ENCODE measurements at regions not wholly inside any gene's neighbourhood (a gene's known extent, or its start where the extent isn't known, plus 50 kb on each side); places are given as distances from the start of the nearest gene placed in this dataset.
"Not testable (repeated sequence)": the region's sequence is repeated elsewhere in the genome, so short reads cannot be mapped to it uniquely, and the experiment has no call there.

DNA sequence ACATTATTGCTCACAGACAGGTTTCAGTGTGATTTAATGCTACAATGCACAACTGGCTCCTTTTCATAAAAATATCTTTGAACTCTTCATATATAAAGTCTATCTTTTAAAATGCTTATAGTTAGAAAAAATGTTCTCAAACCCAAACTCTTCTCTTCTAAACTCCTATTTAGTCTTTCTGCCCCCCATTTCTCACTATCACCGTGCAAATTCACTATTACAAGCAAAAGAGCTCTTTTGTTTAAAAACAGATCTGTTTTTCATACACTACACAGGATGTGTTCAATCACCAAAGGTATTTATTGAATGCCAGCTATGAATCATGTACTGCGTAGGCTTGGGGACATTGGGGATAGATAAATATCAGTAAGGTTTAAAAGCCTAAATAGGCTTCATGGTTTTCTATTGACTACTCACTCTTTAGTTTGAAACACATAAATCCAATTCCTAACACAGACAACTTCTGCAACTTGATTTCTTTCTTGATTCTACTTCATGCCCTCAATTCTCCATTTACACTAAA lies 692.3 kb downstream of the C12orf50 start:
- DNase-seq (ENCODE audit: low spot score) = no peak

DNA sequence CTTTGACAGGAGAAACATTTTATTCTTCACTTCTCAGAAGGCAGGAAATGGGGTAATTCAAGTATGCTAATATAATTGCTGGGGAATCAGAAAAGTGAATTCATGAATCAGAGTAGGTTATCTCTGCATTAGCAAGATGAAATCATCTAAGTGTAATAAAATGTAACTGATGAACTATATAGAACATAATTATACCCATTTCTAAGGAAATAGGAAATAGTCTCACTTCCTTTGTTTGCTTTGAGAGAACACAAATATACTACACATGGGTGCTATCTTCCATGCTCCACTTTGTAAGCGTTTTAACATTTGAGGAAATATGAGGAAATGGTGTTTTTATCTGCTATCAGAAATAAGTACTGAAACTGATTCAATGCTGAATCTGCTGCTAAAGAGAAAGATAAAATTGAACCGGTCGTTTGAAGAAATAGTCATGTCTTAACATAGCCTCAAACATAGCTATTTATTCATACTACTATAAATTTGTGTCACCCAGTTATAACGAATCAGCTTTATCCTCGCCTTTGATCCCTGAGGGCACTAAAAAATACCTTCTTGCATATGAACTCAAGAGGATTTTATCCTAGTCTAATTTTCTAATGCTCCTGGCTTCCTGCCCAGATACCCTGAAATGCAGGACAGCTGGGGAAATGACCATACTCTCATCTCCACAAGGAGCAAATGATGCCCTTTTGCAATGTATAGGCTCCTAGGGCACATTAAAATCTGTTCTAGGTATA lies 696.0 kb downstream of the C12orf50 start:
- no peak for DNase-seq (ENCODE audit: low spot score)

DNA sequence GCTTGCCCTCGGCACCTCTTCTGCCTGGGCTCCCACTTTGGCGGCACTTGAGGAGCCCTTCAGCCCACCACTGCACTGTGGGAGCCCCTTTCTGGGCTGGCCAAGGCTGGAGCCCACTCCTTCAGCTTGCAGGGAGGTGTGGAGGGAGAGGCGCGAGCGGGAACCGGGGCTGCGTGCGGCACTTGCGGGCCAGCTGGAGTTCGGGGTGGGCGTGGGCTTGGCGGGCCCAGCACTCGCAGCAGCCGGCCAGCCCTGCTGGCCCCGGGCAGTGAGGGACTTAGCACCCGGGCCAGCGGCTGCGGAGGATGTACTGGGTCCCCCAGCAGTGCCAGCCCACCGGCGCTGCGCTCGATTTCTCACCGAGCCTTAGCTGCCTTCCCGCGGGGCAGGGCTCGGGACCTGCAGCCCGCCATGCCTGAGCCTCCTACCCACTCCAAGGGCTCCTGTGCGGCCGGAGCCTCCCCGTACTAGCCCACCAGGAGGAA lies 699.1 kb downstream of the C12orf50 start:
- not testable (repeated sequence) for DNase-seq (ENCODE audit: low spot score)

DNA sequence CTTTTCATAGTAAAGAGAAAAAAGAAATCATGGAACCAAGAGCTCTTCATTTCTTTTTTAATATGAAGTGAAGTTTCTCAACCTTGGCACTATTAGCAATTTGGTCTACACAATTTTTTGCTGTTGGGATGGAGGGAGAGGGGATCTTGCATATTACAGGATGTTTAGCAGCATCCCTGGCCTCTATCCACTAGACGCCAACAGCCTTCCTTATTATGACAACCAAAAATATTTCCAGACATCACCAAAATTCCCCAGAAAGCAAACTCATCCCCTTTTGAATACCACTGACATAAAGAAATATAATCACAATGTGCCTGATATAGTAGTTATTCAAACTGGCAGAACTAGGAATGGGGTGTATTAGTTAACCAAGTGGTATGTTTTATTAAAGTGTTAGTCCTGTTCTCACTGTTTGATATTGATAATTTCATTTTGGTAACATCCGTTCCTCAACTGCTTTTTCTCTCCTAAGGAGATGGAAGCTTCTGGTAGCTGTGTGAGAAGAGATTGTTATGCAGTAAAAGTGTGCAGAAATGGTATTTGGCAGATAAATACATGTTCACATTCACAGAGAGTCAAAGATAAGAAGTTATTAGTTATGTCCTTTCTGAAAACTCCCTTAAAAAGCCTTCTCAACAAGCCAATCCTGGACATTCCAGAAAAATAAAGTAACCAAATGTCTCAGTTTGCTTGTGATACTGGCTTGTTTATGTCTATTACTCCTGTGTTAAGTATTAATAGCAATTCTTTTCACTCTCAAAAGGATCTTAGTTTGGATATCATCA lies 699.9 kb downstream of the C12orf50 start:
- no peak for DNase-seq (ENCODE audit: low spot score)

DNA sequence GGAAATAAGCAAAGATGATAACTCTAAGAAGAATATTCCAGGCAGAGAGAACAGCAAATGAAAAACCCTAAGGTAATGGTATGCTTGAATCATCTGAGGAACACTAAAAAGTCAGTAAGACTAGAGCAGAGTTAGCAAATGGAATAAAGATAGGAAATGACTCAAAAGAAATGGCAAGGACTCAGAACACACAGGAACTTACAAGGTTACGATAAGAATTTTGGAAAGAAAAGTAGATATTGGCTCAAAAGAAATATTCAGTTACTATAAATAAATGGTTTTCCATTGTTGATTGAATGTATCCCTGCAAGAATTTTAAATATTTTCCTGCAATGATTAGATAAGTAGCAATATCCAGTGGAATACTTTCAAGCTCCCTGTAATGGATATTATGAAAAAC lies 705.8 kb downstream of the C12orf50 start:
- peak; percentile 10 for DNase-seq (ENCODE audit: low spot score)

DNA sequence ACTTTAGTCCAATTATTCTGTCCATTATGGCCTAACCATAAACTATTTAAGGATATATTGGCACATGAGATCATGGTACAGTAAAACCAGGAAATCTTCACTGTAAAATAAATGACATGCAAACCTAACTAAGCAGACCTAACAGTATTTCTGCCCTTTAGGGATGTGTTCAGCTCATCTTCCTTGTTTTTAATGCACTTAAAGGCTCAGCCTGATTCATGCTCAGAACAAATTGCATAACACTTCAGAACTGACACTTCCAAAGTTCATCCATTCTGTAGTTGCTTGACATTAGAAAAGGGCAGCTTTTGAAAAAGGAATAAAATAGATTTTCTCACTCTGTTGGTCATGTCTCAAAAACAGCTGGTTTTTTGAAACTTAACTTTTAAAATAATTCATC lies 708.5 kb downstream of the C12orf50 start:
- no peak for DNase-seq (ENCODE audit: low spot score)

DNA sequence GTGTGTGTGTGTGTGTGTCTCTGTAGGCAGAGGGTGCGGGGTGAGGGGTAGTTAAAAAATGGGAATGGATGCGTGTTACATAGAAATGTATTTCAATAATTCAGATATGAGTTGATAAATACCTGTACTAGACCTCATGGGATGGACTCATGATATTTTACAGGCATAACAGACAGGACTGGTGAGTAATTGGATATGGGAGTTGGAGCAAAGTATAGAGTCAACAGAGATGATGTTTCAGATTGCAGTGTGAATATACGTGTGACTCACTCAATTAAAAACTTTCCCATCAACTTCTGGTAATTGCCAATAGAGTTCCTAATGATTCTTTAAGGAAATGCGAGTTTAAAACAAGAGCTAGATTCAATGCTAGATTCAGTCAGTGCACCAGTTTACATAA lies 711.9 kb downstream of the C12orf50 start:
- no peak for DNase-seq (ENCODE audit: low spot score)

DNA sequence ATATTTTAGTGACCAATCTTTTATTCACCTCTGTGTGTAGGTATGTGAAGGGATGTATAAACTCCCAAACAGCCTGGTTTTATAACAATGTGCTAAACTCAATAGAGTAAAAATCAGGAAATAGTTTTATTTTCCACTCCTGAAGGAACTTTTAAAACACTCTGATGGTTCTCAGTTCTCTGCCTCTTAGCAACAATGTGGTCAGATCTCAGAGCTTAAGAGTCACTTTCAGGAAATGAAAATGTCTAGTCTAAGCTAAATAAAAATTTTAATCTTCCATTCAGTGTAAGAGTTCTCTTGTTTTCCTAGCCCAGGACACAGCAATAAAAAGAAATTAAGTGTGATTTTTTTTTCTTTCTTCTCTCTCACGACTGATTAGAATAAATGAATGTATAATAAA lies 718.0 kb downstream of the C12orf50 start:
- no peak for DNase-seq (ENCODE audit: low spot score)

DNA sequence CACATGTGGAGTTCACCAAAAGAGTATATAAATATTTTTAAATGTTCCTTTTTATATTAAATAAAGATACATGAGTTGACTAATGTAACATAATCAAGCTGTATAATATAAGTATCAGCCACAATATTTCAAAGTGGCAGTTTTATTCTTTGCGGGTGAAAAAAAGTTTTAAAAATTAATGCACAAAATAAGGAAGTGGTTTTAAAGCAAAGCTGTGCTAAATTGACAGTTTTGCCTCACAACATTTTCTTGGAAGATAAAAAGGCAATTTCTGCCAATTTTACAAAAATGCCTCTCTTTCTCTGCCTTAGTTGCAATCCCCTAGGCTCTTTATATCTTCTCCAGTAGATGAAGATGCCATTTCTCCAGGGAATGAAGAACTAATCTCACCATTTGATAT lies 719.1 kb downstream of the C12orf50 start:
- DNase-seq (ENCODE audit: low spot score) = no peak

DNA sequence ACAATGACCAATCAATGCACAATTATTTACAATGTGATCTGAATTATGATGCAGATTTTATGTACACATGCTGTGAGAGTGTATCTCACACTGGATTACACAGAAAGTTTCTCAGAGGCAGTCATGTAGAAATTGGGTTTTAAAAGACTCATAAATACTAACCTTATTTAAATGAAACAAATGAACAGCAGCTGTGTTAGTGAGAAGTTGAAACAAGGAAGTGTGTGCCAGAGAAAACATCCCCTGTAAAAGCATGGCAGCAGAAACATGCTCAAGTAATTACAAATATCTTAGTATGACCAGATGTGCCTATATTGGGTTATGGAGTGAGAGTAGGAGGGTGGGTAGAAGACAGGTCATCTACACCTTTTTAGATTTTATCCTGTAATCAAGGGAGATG lies 723.7 kb downstream of the C12orf50 start:
- no peak for DNase-seq (ENCODE audit: low spot score)

DNA sequence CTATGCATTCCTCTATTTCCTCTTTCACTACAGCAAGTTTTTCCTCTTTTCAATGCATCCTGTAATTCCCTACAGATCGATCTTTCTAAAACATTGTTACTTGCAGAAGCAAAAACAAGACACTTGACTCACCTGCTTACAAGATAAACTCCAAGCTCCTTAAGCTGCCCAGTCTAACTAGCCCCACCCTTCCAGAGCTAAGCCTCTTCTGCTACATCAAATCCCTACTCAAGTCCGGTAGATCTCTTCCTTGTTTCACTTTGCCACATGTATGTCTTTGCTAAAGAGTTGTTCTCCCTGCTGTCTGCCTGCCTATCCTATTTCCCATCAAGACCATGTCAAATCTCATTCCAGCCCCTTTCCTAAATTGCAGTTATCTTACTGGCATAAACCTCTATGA lies 724.8 kb downstream of the C12orf50 start:
- no peak for DNase-seq (ENCODE audit: low spot score)

DNA sequence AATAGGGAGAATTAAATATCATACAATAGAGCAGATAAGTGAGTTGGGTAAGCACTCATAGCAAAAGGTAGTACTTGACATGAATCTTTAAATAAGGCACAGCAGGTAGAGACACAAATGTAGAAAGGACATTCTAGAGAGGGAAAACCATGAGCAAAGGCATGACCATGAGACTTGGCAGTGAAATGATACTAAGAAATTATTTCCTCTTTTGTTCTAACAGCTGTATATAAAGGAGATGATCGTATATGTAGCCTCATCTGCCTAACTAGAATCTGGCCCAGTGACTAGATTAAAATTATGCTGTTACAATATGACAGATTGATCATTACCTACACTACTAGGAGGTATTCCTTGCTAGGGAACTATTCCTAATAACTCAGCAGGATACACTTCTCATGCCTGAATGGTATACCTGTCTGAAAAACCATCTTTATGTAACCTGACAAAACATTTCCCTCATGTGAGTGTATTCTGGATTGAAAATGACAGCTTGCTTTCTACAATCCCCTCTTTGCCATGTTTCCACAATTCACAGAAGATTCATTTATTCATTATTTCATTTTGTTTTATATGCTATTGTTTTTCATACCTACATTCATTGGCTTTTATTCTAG lies 725.7 kb downstream of the C12orf50 start:
- DNase-seq (ENCODE audit: low spot score) = no peak

DNA sequence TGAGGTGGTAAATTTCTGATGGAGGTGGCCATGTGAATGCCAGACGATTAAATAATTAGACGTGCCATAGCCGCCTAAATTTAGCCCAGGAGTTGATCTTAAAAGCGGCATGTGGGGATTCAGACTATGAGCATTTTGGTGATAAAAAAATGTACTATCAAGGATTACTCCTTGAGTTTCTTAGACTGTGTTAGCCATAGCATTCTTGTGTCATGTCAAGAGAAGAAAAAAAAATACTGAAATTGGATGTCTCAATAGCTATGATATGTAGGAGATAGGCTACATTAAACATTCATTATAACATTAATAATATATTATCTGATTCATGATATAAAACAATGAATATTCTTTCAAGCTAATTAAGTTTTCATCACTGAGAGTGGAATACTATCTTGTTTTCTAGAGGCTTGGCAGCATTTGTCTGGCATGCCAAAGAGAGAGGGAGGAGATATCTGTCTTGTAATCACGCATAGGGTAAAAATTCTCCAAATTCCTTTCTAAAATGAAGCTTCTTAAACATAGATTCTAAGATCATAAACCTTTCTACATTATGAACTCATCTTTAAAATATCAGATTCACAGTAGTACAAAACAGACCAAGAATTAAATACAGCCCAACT lies 727.0 kb downstream of the C12orf50 start:
- no peak for DNase-seq (ENCODE audit: low spot score)

DNA sequence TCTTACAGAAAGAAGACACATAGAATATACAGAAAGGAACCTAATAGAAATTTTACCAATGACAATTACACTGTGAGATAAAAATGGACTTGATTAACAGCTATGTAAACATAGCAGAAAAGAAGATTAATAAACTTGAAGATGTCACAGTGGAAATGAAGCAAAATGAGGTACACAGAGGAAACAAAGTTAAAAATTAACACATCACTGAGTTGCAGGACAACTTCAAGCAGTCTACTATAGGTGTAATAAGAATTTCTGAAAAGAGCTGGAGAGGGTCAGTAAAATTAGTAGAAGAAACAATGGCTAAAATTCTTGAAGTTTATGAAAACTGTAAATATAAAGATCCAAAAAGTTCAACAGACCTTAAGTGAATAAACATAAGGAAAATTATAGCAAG lies 738.7 kb downstream of the C12orf50 start:
- no peak for DNase-seq (ENCODE audit: low spot score)

DNA sequence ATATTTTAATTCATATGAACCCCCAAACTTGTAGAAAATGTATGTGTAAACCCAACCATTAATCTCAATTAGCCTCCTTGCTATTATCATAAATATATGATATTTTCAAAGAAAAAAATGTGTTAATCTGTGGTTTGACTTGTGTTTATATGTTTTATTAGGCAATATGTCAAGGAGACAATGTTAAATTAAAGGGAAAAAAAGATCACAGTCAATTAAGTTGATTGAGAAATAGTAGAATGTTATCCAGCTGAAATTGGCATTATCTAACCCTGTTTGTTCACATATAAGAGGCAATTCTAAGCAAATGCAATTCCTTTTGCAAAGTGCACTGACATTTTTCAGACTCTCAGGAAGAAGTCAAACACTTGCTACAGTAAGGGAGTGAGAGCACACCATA lies 745.3 kb downstream of the C12orf50 start:
- no peak for DNase-seq (ENCODE audit: low spot score)

DNA sequence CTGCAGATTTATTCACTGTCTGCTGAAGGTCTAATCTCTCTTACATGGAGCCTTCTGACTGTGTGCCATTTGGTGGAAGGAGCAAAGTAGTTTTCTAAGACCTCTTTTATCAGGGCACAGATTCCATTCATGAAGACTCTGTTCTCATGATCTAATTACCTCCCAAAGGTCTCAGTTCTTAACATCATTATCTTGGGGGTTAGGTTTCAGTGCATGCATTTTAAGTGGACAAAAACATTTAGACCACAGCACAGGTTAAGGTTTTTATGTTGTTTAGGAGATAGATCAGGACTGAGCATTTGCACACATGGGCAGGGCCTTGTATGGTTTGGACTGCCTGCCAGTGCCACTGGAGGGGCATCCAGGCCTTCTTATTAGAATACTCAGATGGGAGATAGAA lies 746.1 kb downstream of the C12orf50 start:
- DNase-seq (ENCODE audit: low spot score) = no peak

DNA sequence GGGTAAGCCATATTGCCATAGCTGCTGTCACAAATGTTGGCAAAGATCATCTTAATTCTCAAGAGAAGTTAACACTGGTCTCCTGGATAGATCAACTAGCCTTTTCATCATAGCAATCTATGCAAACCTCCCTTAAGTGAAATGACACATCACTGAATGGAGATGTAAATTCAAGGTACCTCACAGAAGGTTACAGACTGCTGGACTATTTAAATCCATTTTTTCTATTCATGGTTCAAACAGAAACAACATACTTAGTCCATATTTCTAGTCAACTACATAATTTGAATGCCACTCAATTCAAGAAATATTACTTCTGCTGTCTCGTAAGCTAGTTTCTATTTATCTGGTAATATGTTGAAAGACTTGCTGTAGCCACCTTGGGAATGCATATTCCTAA lies 748.3 kb downstream of the C12orf50 start:
- DNase-seq (ENCODE audit: low spot score) = no peak

DNA sequence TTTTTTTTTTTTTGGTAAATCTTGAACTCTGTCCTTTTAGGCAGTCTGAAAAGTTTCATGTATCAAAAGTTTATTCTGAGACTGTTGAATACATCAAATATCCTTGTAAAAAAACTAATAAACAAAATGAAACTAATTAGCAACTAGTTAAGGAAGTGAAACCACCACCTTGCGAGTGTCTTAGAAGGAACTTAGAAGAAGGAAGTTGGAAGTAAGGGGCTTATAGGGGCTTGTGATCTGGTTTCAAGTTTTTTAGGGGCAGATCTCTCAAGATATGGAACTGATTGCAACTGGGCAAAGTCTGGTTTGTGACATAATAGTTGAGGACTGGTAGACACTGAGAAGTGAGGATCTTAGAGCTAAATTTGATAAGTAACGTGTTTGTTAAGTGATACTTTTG lies 748.8 kb downstream of the C12orf50 start:
- no peak for DNase-seq (ENCODE audit: low spot score)

DNA sequence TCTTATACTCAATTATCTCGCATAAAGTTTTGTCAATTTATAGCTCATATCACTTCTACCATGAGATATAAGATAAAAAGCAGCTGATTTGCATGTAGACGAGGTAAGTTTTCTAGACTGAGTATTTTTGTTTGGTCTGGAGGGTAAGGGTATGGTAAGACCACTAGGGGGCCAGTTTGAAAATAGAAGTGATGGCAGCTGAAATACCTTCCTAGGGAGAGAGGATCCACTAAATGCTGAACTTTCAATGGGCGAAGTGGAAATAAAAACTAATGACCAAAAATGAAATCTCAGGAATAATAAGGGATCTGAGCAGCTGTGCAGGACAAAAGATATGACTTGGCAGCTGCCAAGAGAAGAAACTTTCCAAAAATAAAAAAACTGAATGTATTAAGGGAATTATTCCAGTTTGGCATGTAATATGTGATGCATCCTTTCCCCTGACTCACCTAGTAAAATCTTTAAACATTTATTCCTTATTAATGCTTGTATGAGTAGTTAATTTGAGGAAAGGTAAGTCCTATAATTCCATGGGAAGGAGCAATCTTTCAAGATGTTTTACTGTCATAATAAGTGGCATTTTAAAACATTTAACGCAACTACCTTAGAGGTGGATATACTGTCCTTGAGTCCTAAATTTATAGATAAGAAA lies 754.5 kb downstream of the C12orf50 start:
- no peak for DNase-seq (ENCODE audit: low spot score)

DNA sequence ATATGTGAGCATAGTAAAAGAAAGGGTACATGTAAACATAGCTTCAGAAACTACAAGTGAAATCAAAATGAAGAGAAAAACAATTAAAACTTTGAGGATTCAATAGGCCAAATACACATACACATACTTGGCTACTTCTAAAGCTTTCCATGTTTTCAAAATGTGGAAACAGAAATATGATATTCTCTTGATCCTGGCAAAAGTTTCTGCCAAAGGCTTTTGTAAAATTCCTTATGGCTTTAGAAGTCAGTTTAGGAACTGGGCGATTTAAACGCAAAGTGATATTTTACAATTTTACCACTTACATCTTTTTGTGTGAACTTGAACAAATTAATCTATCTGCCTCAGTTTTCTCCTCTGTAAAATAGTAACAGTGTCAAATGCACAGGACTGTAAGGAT lies 756.4 kb downstream of the C12orf50 start:
- DNase-seq (ENCODE audit: low spot score) = no peak

DNA sequence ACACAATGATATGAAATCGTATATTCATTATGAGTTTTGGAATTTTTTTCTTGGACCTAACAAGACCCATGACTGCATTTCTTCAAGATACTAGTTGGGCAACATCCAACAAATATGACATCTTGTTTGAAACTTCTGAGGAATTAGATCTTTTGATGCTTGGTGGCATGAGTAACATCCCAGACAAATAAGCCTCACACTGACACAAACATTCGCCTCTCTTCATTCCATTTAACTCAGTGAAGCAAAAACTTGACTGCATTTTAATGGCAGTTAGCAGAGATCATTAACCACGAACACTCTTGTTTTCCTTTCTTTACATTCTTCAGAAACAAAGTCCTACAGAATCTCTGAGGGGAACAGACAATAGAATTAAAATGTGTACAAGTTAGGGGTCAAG lies 758.3 kb downstream of the C12orf50 start:
- DNase-seq (ENCODE audit: low spot score) = no peak

DNA sequence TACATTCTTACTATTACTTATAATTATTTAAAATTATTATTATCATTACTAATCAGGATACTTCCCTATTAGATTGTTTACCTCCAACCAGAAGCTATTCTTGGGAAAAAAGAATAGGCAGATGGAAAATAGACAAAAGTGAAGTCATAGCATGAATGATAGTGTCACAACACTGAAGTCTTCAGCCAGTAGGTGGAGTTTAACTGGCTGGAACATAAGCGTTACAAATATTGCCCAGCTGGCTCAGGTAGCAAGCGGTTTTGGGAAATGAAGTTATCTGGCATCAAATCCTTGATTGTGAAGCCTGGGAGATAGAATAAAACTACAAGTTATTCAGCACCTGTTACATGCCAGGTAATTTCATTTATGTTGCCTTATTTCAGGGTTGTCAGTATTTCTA lies 762.9 kb downstream of the C12orf50 start:
- no peak for DNase-seq (ENCODE audit: low spot score)

Data from hepatic stellate cell (primary cell).